Panc1 (cell line): ENCODE measurements at regions not wholly inside any gene's neighbourhood (a gene's known extent, or its start where the extent isn't known, plus 50 kb on each side); places are given as distances from the start of the nearest gene placed in this dataset.
A peak's percentile ranks its signal among the peaks of the same experiment; 100 is the strongest.
"Not testable (repeated sequence)": the region's sequence is repeated elsewhere in the genome, so short reads cannot be mapped to it uniquely, and the experiment has no call there.

Experiments used
- ATAC-seq: fragments of 200-7000 bp; cut with Tn5 transposase; 2 replicates; pipeline ENCODE4 v1.9.1; 2020; ENCODE audit warnings: mild to moderate bottlenecking, moderate library complexity
- BruUV-seq: library from RNA; stranded (reverse); fragments of 400-500 nt; replicated peaks from 2 replicates; lab custom pipeline; 2021; lab: Mats Ljungman, UMichigan
- CTCF ChIA-PET: fragments of 300-600 bp; sonication (Branson Sonifier 250); formaldehyde crosslinking; loops from one replicate; lab custom pipeline; 2022; ENCODE audit warnings: antibody characterized with exemption; lab: Charles Lee
- POLR2A ChIA-PET: fragments of 300-600 bp; sonication (Branson Sonifier 250); formaldehyde crosslinking; loops from one replicate; lab custom pipeline; 2022; ENCODE audit warnings: antibody characterized with exemption; lab: Charles Lee
- DNase-seq: peaks from one replicate; pipeline ENCODE4 v3.0.0-alpha.2; 2010; ENCODE audit warnings: low read depth, low spot score
- H3K27ac ChIP-seq: 2 replicates; pipeline ENCODE4 v1.5.1; 2011; ENCODE audit warnings: mild to moderate bottlenecking, low read length, inconsistent platforms
- H3K27me3 ChIP-seq: fragments of 200-500 bp; sonication (Bioruptor generic); 2 replicates; pipeline ENCODE4 v1.6.0; 2014; ENCODE audit warnings: low read length, inconsistent platforms; ENCODE audit not compliant: control insufficient read depth, insufficient read depth
- H3K36me3 ChIP-seq: fragments of 200-500 bp; sonication (Bioruptor generic); 2 replicates; pipeline ENCODE4 v1.5.1; 2014; ENCODE audit warnings: inconsistent platforms, mild to moderate bottlenecking, low read length, moderate library complexity; ENCODE audit not compliant: control insufficient read depth, insufficient read depth
- H3K4me1 ChIP-seq: 2 replicates; pipeline ENCODE4 v1.5.1; 2011; ENCODE audit warnings: inconsistent platforms, mild to moderate bottlenecking, low read length, moderate library complexity; ENCODE audit not compliant: control insufficient read depth, insufficient read depth
- H3K4me3 ChIP-seq, 2 experiments: 2 replicates each; pipeline ENCODE4 v1.5.1; 2011 to 2012; ENCODE audit warnings: low read depth in 2 of 2, low read length in 2 of 2, mild to moderate bottlenecking in 2 of 2, inconsistent platforms in 1 of 2, moderate library complexity in 1 of 2
- H3K9me3 ChIP-seq: fragments of 200-500 bp; sonication (Bioruptor generic); 2 replicates; pipeline ENCODE4 v1.5.1; 2014; ENCODE audit warnings: low read depth, mild to moderate bottlenecking, inconsistent platforms, low read length, moderate library complexity; ENCODE audit not compliant: control insufficient read depth, insufficient read depth
- CTCF ChIP-seq: fragments of 450-650 bp; IDR thresholded peaks from 2 replicates; pipeline ENCODE4 v1.5.1; 2017; ENCODE audit warnings: mild to moderate bottlenecking
- POLR2AphosphoS5 ChIP-seq: IDR thresholded peaks from 2 replicates; pipeline ENCODE4 v1.6.1; 2012; ENCODE audit warnings: mild to moderate bottlenecking, low read depth, low read length, moderate library complexity
- REST ChIP-seq, 2 experiments: IDR thresholded peaks; 2 replicates each; pipeline ENCODE4 v1.6.1; 2011 to 2012; ENCODE audit warnings: low read depth in 2 of 2, control low read depth in 1 of 2, low read length in 1 of 2, mild to moderate bottlenecking in 1 of 2, moderate library complexity in 1 of 2; ENCODE audit not compliant: insufficient read depth in 1 of 2
- SIN3A ChIP-seq: IDR thresholded peaks from 2 replicates; pipeline ENCODE4 v1.6.1; 2012; ENCODE audit warnings: low read depth, mild to moderate bottlenecking, low read length, moderate library complexity, borderline replicate concordance; ENCODE audit not compliant: insufficient read depth
- TCF7L2 ChIP-seq: IDR thresholded peaks from 2 replicates; pipeline ENCODE4 v1.6.1; 2011; ENCODE audit warnings: mild to moderate bottlenecking, low read depth, low read length, inconsistent platforms
- in situ Hi-C: cut with HindIII; loops from 2 replicates; pipeline ENCODE4 v1.10.0; 2016; ENCODE audit warnings: low sequenced_read_pairs, low pct_unique_long_range_greater_than_20kb
- intact Hi-C: fragments of 100-400 bp; cut with micrococcal nuclease; formaldehyde crosslinking; loops from one replicate; pipeline ENCODE4 v1.10.0; 2022; ENCODE audit not compliant: unreplicated experiment

- no peaks in the 10 kb centered on the region; the same call in 1 of the 2 replicates for H3K27me3 ChIP-seq
- no peaks in the 10 kb centered on the region for H3K36me3 ChIP-seq
- ATAC-seq (no peak), DNase-seq (no peak)
- no TSS peak for BruUV-seq
- no peaks in the 10 kb centered on the region for H3K9me3 ChIP-seq
- CTCF ChIA-PET = no interaction called here
- H3K27ac ChIP-seq = no peak overlapping the region
- in situ Hi-C loops = no loop called here
- TF ChIP-seq TCF7L2 (no peak), REST (IDR thresholded peaks at IDR 0.05; ENCODE audit: insufficient read depth in 1 of 2, low read depth in 2 of 2, low read length in 1 of 2) (no peak), SIN3A (no peak), POLR2AphosphoS5 (no peak), CTCF (no peak)
- H3K4me1 ChIP-seq = no peaks in the 10 kb centered on the region
- H3K4me3 ChIP-seq = no peak overlapping the region
- POLR2A ChIA-PET = no interaction called here
- intact Hi-C loops = no loop called here
These were observed 640.3 kb downstream of the TMEM121 start for GRCh38 chr14:106166650-106167204.

GRCh38 chr14:106170163-106170658 lies 643.8 kb downstream of the TMEM121 start:
- DNase-seq, H3K27me3 ChIP-seq, in situ Hi-C loops, H3K9me3 ChIP-seq, H3K36me3 ChIP-seq, H3K27ac ChIP-seq, H3K4me1 ChIP-seq, POLR2A ChIA-PET, BruUV-seq, H3K4me3 ChIP-seq, ATAC-seq, intact Hi-C loops: not testable (repeated sequence)
- peak; percentile 77 for TF ChIP-seq CTCF
- CTCF ChIA-PET = interaction anchor here (0.6 kb wide), 1 partner anchor 59 kb away, joined by 3 read pairs; no protein-coding TSS in a partner anchor
